Coronary artery (tissue), 2 donors: ENCODE measurements at regions not wholly inside any gene's neighbourhood (a gene's known extent, or its start where the extent isn't known, plus 50 kb on each side); places are given as distances from the start of the nearest gene placed in this dataset.

Experiments used
- DNase-seq: peaks from one replicate; pipeline ENCODE4 v3.0.0-alpha.2; 2017; ENCODE audit warnings: low spot score
- H3K27ac ChIP-seq, 2 donors: fragments of 200-600 bp; sonication (generic); one replicate each; pipeline ENCODE4 v1.5.1; 2016 to 2019
- H3K4me3 ChIP-seq: fragments of 200-600 bp; sonication (generic); 2 replicates; pipeline ENCODE4 v1.5.1; 2016; ENCODE audit warnings: mild to moderate bottlenecking, moderate library complexity
- TF ChIP-seq, protein P1 (sequence below): fragments of 200-600 bp; sonication (generic); IDR thresholded peaks from one replicate; pipeline ENCODE4 v1.5.1; 2019; ENCODE audit warnings: antibody characterized with exemption

DNA sequence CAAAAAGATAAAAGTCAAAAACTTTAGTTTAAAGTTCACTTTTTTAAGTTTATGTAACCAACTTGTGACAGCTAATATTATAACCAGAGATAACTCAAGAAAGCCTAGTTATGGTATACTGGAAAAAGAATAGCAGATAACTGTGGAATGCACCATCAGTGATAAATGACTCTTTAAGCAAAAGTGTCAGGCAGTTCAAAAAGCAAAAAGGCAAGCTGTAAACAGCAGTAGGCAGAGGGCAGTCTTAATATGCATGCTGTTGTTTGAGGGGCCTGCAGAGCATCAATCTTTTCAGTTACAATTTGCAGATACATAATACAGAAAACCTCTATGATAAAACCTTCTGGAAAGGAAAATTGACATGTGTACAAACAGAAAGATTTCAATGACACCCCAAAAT is 81.8 kb upstream of the JADE1 start:
- DNase-seq = no peak
- Histone ChIP-seq H3K27ac (no peak overlapping the region), H3K4me3 (no peak overlapping the region)
- TF ChIP-seq, protein P1, sequence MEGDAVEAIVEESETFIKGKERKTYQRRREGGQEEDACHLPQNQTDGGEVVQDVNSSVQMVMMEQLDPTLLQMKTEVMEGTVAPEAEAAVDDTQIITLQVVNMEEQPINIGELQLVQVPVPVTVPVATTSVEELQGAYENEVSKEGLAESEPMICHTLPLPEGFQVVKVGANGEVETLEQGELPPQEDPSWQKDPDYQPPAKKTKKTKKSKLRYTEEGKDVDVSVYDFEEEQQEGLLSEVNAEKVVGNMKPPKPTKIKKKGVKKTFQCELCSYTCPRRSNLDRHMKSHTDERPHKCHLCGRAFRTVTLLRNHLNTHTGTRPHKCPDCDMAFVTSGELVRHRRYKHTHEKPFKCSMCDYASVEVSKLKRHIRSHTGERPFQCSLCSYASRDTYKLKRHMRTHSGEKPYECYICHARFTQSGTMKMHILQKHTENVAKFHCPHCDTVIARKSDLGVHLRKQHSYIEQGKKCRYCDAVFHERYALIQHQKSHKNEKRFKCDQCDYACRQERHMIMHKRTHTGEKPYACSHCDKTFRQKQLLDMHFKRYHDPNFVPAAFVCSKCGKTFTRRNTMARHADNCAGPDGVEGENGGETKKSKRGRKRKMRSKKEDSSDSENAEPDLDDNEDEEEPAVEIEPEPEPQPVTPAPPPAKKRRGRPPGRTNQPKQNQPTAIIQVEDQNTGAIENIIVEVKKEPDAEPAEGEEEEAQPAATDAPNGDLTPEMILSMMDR = no peak

DNA sequence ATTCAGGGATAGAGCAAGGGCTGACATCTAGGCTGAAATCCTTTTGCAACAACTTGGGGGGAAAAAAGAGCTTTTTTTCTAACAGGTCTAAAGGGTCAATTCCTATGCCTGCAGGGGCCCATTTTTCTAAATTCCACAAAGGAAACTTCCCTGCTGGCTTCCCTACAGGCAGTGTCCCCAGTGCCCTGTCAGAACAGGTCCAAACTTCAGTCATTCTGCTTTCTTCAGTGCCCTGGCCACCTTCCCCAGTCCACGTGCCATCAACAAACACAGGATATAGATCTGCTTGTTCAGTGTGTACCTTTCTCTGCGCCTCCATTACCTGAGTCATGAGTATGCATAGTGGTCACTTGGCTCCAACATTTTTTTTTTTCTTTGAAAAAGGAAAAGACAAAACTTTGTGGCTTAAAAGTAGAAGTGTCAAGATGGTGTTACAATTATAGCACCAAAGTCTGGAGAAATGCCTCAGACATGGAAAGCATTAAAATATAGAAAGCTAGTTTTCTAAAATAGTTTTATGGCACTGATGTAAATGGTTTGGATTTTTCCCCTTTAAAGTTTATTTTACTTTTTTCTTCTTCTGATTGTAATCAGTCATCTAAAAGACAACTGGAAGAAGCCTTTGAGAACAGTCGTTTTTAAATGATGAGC is 84.0 kb upstream of the JADE1 start:
- Histone ChIP-seq H3K4me3 (no peak overlapping the region), H3K27ac (no peak overlapping the region)
- TF ChIP-seq, protein P1 = no peak
- no peak for DNase-seq

DNA sequence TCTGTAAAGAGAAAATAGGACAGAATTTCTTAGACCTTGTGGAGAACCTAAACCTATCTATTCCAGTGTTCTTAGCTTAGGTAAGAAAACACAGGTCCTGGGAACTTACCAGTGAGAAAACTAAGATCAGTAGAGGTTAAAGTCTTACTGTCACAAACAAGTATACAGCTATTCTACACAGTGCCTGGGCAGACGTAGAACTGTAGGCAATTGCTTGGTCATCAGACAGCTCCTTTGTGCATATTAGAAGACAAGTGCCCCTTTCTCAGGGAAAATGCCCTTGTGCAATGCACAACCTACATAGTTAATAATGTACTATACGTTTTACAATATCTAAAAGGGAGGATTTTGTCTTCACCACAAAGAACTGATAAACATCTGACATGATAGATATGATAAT is 86.6 kb upstream of the JADE1 start:
- H3K27ac ChIP-seq = no peak overlapping the region
- TF ChIP-seq, protein P1 = no peak
- no peak for DNase-seq
- no peak overlapping the region for H3K4me3 ChIP-seq

DNA sequence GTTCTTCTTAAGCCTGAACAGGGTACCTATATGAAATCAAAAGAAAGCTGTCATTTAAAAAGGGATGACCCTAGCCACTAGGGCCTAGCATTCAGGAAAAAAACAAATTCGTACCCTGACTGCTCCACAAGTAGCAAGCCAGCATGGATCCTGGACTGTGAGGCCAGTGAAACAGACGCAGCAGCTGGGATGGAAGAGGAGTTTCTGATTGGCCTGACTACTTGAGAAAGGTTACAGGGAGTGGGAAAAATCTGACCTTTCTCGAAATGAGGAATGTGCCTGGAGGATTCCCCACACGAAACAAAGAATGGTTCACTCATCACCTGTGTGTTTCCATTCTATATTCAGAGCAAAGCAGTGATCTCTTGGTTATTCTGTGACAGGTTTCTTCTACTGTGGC is 87.6 kb upstream of the JADE1 start:
- TF ChIP-seq, protein P1 = no peak
- Histone ChIP-seq H3K4me3 (no peak overlapping the region), H3K27ac (no peak overlapping the region)
- no peak for DNase-seq

DNA sequence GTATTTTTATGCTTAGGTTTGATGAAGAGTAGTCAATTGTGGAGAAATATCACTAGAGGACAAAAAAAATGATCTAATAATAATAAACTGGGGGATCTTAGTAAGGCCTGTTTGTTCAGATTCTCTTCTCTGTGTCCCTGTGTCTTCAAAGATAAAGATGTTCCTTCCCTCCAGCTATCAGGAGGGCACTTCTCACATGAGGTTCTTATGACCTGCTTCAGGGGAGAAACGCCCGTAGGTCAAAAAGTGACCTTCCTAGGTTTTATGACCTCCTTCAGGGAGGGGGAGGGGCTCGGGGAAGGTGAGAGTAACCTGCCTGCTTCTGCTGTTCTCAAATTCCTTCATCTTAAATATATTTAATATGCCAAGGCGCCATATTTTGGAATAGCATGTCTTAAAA is 89.2 kb upstream of the JADE1 start:
- H3K4me3 ChIP-seq = no peak overlapping the region
- H3K27ac ChIP-seq = no peak overlapping the region
- no peak for DNase-seq
- TF ChIP-seq, protein P1 = no peak

DNA sequence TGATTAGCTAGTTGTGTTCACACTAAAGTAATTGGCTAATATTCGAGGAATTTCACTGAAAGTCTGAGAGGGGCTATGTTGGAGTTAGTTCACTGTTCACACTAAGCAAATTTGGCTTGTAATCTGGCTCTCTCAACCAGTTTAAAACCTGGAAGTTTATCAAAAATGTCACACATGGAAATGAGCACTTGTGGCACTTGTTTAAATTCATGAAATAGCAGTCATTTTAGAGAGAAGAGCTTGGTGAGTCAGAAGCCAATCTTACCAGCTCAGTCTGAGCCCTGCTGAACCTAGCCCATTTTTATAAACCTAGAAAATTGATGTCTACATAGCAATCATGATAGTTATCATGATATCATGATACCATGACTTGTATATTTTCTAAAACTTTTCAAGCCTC is 90.7 kb upstream of the JADE1 start:
- TF ChIP-seq, protein P1 = no peak
- Histone ChIP-seq H3K4me3 (no peak overlapping the region), H3K27ac (no peak overlapping the region)
- DNase-seq = no peak

DNA sequence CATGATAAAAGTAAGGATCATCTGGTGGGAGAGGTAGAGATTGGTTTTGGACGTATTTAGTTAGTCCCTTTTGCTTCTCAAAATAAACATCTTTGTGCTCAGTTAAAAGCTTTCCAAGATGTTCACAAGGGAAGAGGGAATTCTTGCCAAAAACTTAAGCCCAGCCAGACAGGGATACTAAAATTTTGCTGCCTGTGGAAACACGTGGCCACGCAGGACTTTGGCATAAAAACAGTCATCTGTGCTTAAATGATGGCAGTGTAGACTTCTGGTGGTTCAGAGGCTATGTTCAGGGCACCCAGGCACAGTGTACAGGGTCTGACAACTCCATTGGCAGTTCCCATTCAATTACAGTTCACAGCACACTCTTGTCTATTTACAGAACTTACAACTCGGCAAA is 93.2 kb upstream of the JADE1 start:
- H3K27ac ChIP-seq = peak overlapping the region; percentile 8 to 64
- no peak overlapping the region for H3K4me3 ChIP-seq
- TF ChIP-seq, protein P1 = no peak
- DNase-seq = no peak
